Peyer's patch (tissue), 4 donors: ENCODE measurements at regions not wholly inside any gene's neighbourhood (a gene's known extent, or its start where the extent isn't known, plus 50 kb on each side); places are given as distances from the start of the nearest gene placed in this dataset.

Experiments
- DNase-seq, 3 donors: peaks; one replicate each; pipeline ENCODE4 v3.0.0-alpha.2; 2017 to 2019
- H3K27ac ChIP-seq, 4 donors: fragments of 200-600 bp; sonication (generic); one replicate each; pipeline ENCODE4 v1.5.1; 2016 to 2019
- H3K27me3 ChIP-seq, 2 donors: fragments of 200-600 bp; sonication (generic); one replicate each; pipeline ENCODE4 v1.5.1; 2019
- H3K36me3 ChIP-seq, 3 donors: fragments of 200-600 bp; sonication (generic); one replicate each; pipeline ENCODE4 v1.5.1; 2016 to 2019
- H3K4me1 ChIP-seq, 4 donors: fragments of 200-600 bp; sonication (generic); one replicate each; pipeline ENCODE4 v1.5.1; 2016 to 2019
- H3K4me3 ChIP-seq, 4 donors: fragments of 200-600 bp; sonication (generic); 1 replicate in 3 of 4; 2 replicates in 1 of 4; pipeline ENCODE4 v1.5.1; 2016 to 2019; ENCODE audit warnings: mild to moderate bottlenecking in 1 of 4
- H3K9me3 ChIP-seq, 4 donors: fragments of 200-600 bp; sonication (generic); one replicate each; pipeline ENCODE4 v1.5.1; 2016 to 2019; ENCODE audit warnings: mild to moderate bottlenecking in 1 of 4
- CTCF ChIP-seq, 6 experiments: fragments of 450-650 bp in 4 of 6; fragments of 200-600 bp in 2 of 6; sonication (generic) in 1 of 6; IDR thresholded peaks; one replicate each; pipeline ENCODE4 v1.5.1; 2017 to 2019; ENCODE audit warnings: antibody characterized with exemption in 6 of 6, mild to moderate bottlenecking in 3 of 6, moderate library complexity in 1 of 6
- POLR2A ChIP-seq, 2 donors: fragments of 450-650 bp; IDR thresholded peaks; one replicate each; pipeline ENCODE4 v1.5.1; 2017; ENCODE audit warnings: antibody characterized with exemption in 2 of 2, mild to moderate bottlenecking in 2 of 2, moderate library complexity in 2 of 2

- Histone ChIP-seq H3K4me1 (no peaks in the 10 kb centered on the region), H3K27me3 (no peaks in the 10 kb centered on the region), H3K27ac (no peak overlapping the region), H3K4me3 (no peak overlapping the region), H3K36me3 (no peaks in the 10 kb centered on the region), H3K9me3 (no peaks in the 10 kb centered on the region)
- TF ChIP-seq CTCF (IDR thresholded peaks at IDR 0.05) (no peak), POLR2A (IDR thresholded peaks at IDR 0.05) (no peak)
- DNase-seq: peak in 2 of 3 donors; percentile 15 to 19
These were observed 614.6 kb downstream of the TBC1D22A start for GRCh38 chr22:47376901-47377505.

- no peak for TF ChIP-seq POLR2A (IDR thresholded peaks at IDR 0.05)
- no peak for TF ChIP-seq CTCF (IDR thresholded peaks at IDR 0.05)
- Histone ChIP-seq H3K4me1 (no peaks in the 10 kb centered on the region), H3K4me3 (no peak overlapping the region), H3K27me3 (no peaks in the 10 kb centered on the region), H3K9me3 (no peaks in the 10 kb centered on the region), H3K36me3 (no peaks in the 10 kb centered on the region), H3K27ac (no peak overlapping the region)
- DNase-seq: peak in 1 of 3 donors; percentile 18
These were observed 613.9 kb downstream of the TBC1D22A start for GRCh38 chr22:47376322-47376700.

- no peaks in the 10 kb centered on the region for H3K36me3 ChIP-seq
- no peaks in the 10 kb centered on the region for H3K27me3 ChIP-seq
These were observed 613.3 kb downstream of the TBC1D22A start for GRCh38 chr22:47375621-47376321.

GRCh38 chr22:47374901-47375575 lies 612.6 kb downstream of the TBC1D22A start:
- no peaks in the 10 kb centered on the region for H3K9me3 ChIP-seq
- peak in 2 of 3 donors; percentile 32 to 40 for DNase-seq

More at GRCh38 chr22:47375621-47376321, 613.3 kb downstream of the TBC1D22A start:
- H3K4me1 ChIP-seq: no peaks in the 10 kb centered on the region
- TF ChIP-seq CTCF (IDR thresholded peaks at IDR 0.05): no peak
- no peak for TF ChIP-seq POLR2A (IDR thresholded peaks at IDR 0.05)
- peak in 2 of 3 donors; percentile 17 to 26 for DNase-seq
- no peaks in the 10 kb centered on the region for H3K9me3 ChIP-seq
- no peak overlapping the region for H3K27ac ChIP-seq
- H3K4me3 ChIP-seq: no peak overlapping the region

GRCh38 chr22:47374273-47374771 lies 611.9 kb downstream of the TBC1D22A start:
- TF ChIP-seq POLR2A (IDR thresholded peaks at IDR 0.05) (no peak), CTCF (IDR thresholded peaks at IDR 0.05) (no peak)
- DNase-seq: peak in 2 of 3 donors; percentile 19 to 28
- Histone ChIP-seq H3K36me3 (no peaks in the 10 kb centered on the region), H3K9me3 (no peaks in the 10 kb centered on the region), H3K27me3 (no peaks in the 10 kb centered on the region), H3K4me3 (no peak overlapping the region), H3K27ac (no peak overlapping the region), H3K4me1 (no peaks in the 10 kb centered on the region)

More at GRCh38 chr22:47374901-47375575, 612.6 kb downstream of the TBC1D22A start:
- H3K27ac ChIP-seq: no peak overlapping the region
- no peaks in the 10 kb centered on the region for H3K27me3 ChIP-seq
- no peak for TF ChIP-seq POLR2A (IDR thresholded peaks at IDR 0.05)
- no peak for TF ChIP-seq CTCF (IDR thresholded peaks at IDR 0.05)
- H3K4me1 ChIP-seq: no peaks in the 10 kb centered on the region
- H3K4me3 ChIP-seq: no peak overlapping the region
- H3K36me3 ChIP-seq: no peaks in the 10 kb centered on the region
